ENCODE measurements at regions not wholly inside any gene's neighbourhood (a gene's known extent, or its start where the extent isn't known, plus 50 kb on each side); places are given as distances from the start of the nearest gene placed in this dataset.

DNA sequence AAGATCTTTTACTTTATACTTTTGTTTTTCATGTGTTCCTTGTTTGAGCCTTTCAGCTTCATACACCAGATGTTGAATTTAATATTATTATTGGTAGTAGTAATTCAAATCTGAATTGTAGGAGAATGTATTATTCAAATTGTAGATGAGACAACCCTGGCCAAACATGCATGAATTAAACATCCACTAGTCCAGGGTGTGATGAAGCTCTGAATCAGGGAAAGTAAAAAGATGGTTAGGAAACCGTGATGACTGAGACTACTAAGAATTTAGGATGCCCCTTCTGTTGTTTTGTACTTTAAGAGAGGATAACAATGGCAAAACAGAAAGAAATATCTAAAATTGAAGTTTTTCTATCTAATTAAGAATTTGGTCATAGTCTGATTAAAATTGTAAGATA is 227.8 kb upstream of the CDH2 start:
- TF ChIP-seq EZH2 (IDR thresholded peaks at IDR 0.05; ENCODE audit: low read length), result no peak
- TF ChIP-seq, protein P1, sequence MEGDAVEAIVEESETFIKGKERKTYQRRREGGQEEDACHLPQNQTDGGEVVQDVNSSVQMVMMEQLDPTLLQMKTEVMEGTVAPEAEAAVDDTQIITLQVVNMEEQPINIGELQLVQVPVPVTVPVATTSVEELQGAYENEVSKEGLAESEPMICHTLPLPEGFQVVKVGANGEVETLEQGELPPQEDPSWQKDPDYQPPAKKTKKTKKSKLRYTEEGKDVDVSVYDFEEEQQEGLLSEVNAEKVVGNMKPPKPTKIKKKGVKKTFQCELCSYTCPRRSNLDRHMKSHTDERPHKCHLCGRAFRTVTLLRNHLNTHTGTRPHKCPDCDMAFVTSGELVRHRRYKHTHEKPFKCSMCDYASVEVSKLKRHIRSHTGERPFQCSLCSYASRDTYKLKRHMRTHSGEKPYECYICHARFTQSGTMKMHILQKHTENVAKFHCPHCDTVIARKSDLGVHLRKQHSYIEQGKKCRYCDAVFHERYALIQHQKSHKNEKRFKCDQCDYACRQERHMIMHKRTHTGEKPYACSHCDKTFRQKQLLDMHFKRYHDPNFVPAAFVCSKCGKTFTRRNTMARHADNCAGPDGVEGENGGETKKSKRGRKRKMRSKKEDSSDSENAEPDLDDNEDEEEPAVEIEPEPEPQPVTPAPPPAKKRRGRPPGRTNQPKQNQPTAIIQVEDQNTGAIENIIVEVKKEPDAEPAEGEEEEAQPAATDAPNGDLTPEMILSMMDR (optimal IDR thresholded peaks at IDR 0.05 in 1 of 3, IDR thresholded peaks at IDR 0.05 in 1 of 3, conservative IDR thresholded peaks at IDR 0.05 in 1 of 3; ENCODE audit: extremely low read depth in 1 of 3, insufficient read depth in 2 of 3, low read length in 3 of 3), result no peak

All from keratinocyte (primary cell).